H1 (cell line): ENCODE measurements at regions not wholly inside any gene's neighbourhood (a gene's known extent, or its start where the extent isn't known, plus 50 kb on each side); places are given as distances from the start of the nearest gene placed in this dataset.

Experiments
- CTCF ChIA-PET: fragments of 300-600 bp; sonication (Branson Sonifier 250); formaldehyde crosslinking; loops from one replicate; lab custom pipeline; 2021; ENCODE audit not compliant: partially characterized antibody; lab: Charles Lee
- POLR2A ChIA-PET: fragments of 300-600 bp; sonication (Branson Sonifier 250); formaldehyde crosslinking; loops from one replicate; lab custom pipeline; 2021; ENCODE audit warnings: inconsistent platforms; ENCODE audit not compliant: partially characterized antibody; lab: Charles Lee
- DNase-seq, 2 experiments: peaks; one replicate each; pipeline versions ENCODE4 v3.0.0 to v3.0.0-alpha.2; 2010 to 2022; ENCODE audit warnings: low spot score in 2 of 2, low read depth in 1 of 2, mixed read lengths in 1 of 2
- FAIRE-seq: peaks from 2 replicates; lab custom pipeline; 2011; peaks lifted over from hg19 to GRCh38; lab: Jason Lieb, UNC
- H2AFZ ChIP-seq: 2 replicates; pipeline ENCODE4 v1.8.1; 2012; ENCODE audit warnings: low read length, inconsistent platforms
- H2AK5ac ChIP-seq: 2 replicates; pipeline ENCODE4 v1.6.1; 2013; ENCODE audit warnings: low read depth, low read length
- H2BK120ac ChIP-seq: replicated peaks from 2 replicates; pipeline ENCODE3; 2013; ENCODE audit warnings: low read depth, low read length, inconsistent platforms
- H2BK12ac ChIP-seq: 2 replicates; pipeline ENCODE4 v1.6.1; 2013; ENCODE audit warnings: low read depth, low read length
- H2BK15ac ChIP-seq: 2 replicates; pipeline ENCODE4 v1.6.1; 2013; ENCODE audit warnings: low read length
- H2BK20ac ChIP-seq: 2 replicates; pipeline ENCODE4 v1.6.1; 2013; ENCODE audit warnings: low read length
- H2BK5ac ChIP-seq: 2 replicates; pipeline ENCODE4 v1.6.1; 2013; ENCODE audit warnings: low read depth, low read length
- H3K14ac ChIP-seq: 2 replicates; pipeline ENCODE4 v1.6.1; 2013; ENCODE audit warnings: inconsistent platforms; ENCODE audit not compliant: insufficient read length
- H3K18ac ChIP-seq: 2 replicates; pipeline ENCODE4 v1.6.1; 2013; ENCODE audit warnings: low read length; ENCODE audit errors: extremely low read depth
- H3K23ac ChIP-seq: 2 replicates; pipeline ENCODE4 v1.6.1; 2013; ENCODE audit warnings: inconsistent platforms; ENCODE audit not compliant: insufficient read length
- H3K23me2 ChIP-seq: 2 replicates; pipeline ENCODE4 v1.6.1; 2013; ENCODE audit warnings: low read depth, low read length
- H3K27ac ChIP-seq: 2 replicates; pipeline ENCODE4 v1.6.1; 2011; ENCODE audit warnings: low read depth, low read length, inconsistent platforms
- H3K27me3 ChIP-seq, 4 experiments: replicated peaks in 1 of 4; 1 replicate in 1 of 4; 2 replicates in 3 of 4; pipeline versions ENCODE4 v1.6.1 to v1.8.1; 2011 to 2013; ENCODE audit warnings: low read length in 3 of 4, mild to moderate bottlenecking in 3 of 4, inconsistent platforms in 2 of 4, mixed read lengths in 2 of 4, moderate library complexity in 1 of 4; ENCODE audit not compliant: control insufficient read depth in 3 of 4, insufficient read depth in 3 of 4; ENCODE audit errors: extremely low read depth in 1 of 4
- H3K36me3 ChIP-seq, 4 experiments: 2 replicates each; pipeline versions ENCODE4 v1.6.1 to v1.8.1; 2011 to 2013; ENCODE audit warnings: mild to moderate bottlenecking in 4 of 4, low read length in 3 of 4, moderate library complexity in 2 of 4, control low read depth in 1 of 4, inconsistent platforms in 1 of 4; ENCODE audit not compliant: insufficient read depth in 4 of 4, control insufficient read depth in 2 of 4
- H3K4ac ChIP-seq: replicated peaks from 2 replicates; pipeline ENCODE3; 2013; ENCODE audit warnings: low read length, low read depth, mixed read lengths, inconsistent platforms; ENCODE audit not compliant: insufficient read length
- H3K4me1 ChIP-seq, 4 experiments: replicated peaks in 1 of 4; 1 replicate in 1 of 4; 2 replicates in 3 of 4; pipeline versions ENCODE4 v1.6.1 to v1.8.1; 2011 to 2013; ENCODE audit warnings: low read length in 3 of 4, inconsistent platforms in 2 of 4, mixed read lengths in 1 of 4; ENCODE audit not compliant: insufficient read depth in 4 of 4, control insufficient read depth in 3 of 4
- H3K4me2 ChIP-seq, 2 experiments: 2 replicates each; pipeline versions ENCODE4 v1.6.1 to v1.8.1; 2011 to 2013; ENCODE audit warnings: low read depth in 2 of 2, low read length in 2 of 2, control low read depth in 1 of 2, inconsistent platforms in 1 of 2, mild to moderate bottlenecking in 1 of 2; ENCODE audit not compliant: insufficient read depth in 1 of 2
- H3K4me3 ChIP-seq, 4 experiments: fragments of 200-600, 300-600 bp in 1 of 4; sonication (generic), shearing (Covaris generic), sonication (Bioruptor Twin) in 1 of 4; 2 replicates each; pipeline versions ENCODE4 v1.5.1 to v1.8.1; 2011 to 2016; ENCODE audit warnings: low read length in 4 of 4, low read depth in 3 of 4, control low read depth in 2 of 4, inconsistent platforms in 2 of 4, mild to moderate bottlenecking in 2 of 4, mixed read lengths in 1 of 4, moderate library complexity in 1 of 4; ENCODE audit not compliant: insufficient read depth in 2 of 4; ENCODE audit errors: extremely low read depth in 1 of 4
- H3K56ac ChIP-seq: replicated peaks from 2 replicates; pipeline ENCODE3; 2013; ENCODE audit warnings: low read depth, mild to moderate bottlenecking, mixed read lengths, low read length, inconsistent platforms; ENCODE audit not compliant: insufficient read length
- H3K79me1 ChIP-seq: 2 replicates; pipeline ENCODE4 v1.6.1; 2013; ENCODE audit warnings: low read depth, low read length, control low read depth
- H3K79me2 ChIP-seq, 2 experiments: 2 replicates each; pipeline versions ENCODE4 v1.6.1 to v1.8.1; 2012 to 2013; ENCODE audit warnings: low read length in 2 of 2, mild to moderate bottlenecking in 2 of 2, inconsistent platforms in 1 of 2; ENCODE audit not compliant: insufficient read depth in 2 of 2, control insufficient read depth in 1 of 2
- H3K9ac ChIP-seq, 4 experiments: replicated peaks in 1 of 4; 1 replicate in 1 of 4; 2 replicates in 3 of 4; pipeline versions ENCODE4 v1.6.1 to v1.8.1; 2011 to 2013; ENCODE audit warnings: low read depth in 3 of 4, low read length in 3 of 4, control low read depth in 2 of 4, mild to moderate bottlenecking in 2 of 4, moderate library complexity in 2 of 4, inconsistent platforms in 1 of 4; ENCODE audit errors: extremely low read depth in 1 of 4
- H3K9me3 ChIP-seq, 2 experiments: 2 replicates each; pipeline versions ENCODE4 v1.6.1 to v1.8.1; 2012 to 2013; ENCODE audit warnings: mild to moderate bottlenecking in 2 of 2, moderate library complexity in 2 of 2, control low read depth in 1 of 2, inconsistent platforms in 1 of 2, low read depth in 1 of 2, low read length in 1 of 2, mixed read lengths in 1 of 2; ENCODE audit not compliant: insufficient read depth in 2 of 2
- H4K20me1 ChIP-seq, 2 experiments: replicated peaks in 1 of 2; 2 replicates each; pipeline versions ENCODE3 to v1.8.1; 2011 to 2013; ENCODE audit warnings: inconsistent platforms in 2 of 2, low read length in 2 of 2, mild to moderate bottlenecking in 1 of 2; ENCODE audit not compliant: insufficient read depth in 2 of 2, control insufficient read depth in 1 of 2
- H4K5ac ChIP-seq: 2 replicates; pipeline ENCODE4 v1.6.1; 2013; ENCODE audit warnings: low read length, low read depth, mixed read lengths, inconsistent platforms; ENCODE audit not compliant: insufficient read length
- H4K8ac ChIP-seq: 2 replicates; pipeline ENCODE4 v1.8.0; 2013; ENCODE audit warnings: mild to moderate bottlenecking, moderate library complexity, low read length, inconsistent platforms; ENCODE audit not compliant: insufficient read depth; ENCODE audit errors: extremely low read depth
- H4K91ac ChIP-seq: replicated peaks from 2 replicates; pipeline ENCODE3; 2013; ENCODE audit warnings: low read length, mixed read lengths, inconsistent platforms; ENCODE audit not compliant: insufficient read length
- BACH1 ChIP-seq: IDR thresholded peaks from 2 replicates; pipeline ENCODE4 v1.6.1; 2012; ENCODE audit warnings: low read length, improper control_type of control experiment
- CBX5 ChIP-seq: fragments of 300-800, 300-1000 bp; sonication (generic); IDR thresholded peaks from 2 replicates; pipeline ENCODE4 v1.7.1; 2016; ENCODE audit warnings: antibody characterized with exemption, low read length, low read depth
- CREB1 ChIP-seq: IDR thresholded peaks from 2 replicates; pipeline ENCODE4 v1.6.1; 2012; ENCODE audit warnings: inconsistent platforms
- EGR1 ChIP-seq: IDR thresholded peaks from 2 replicates; pipeline ENCODE4 v1.6.1; 2011; ENCODE audit warnings: low read depth, low read length, borderline replicate concordance
- JUN ChIP-seq: IDR thresholded peaks from 2 replicates; pipeline ENCODE4 v1.6.1; 2011; ENCODE audit warnings: low read depth, mild to moderate bottlenecking, improper control_type of control experiment, low read length
- KDM5A ChIP-seq: fragments of 200-600 bp; IDR thresholded peaks from 2 replicates; pipeline ENCODE4 v1.7.1; 2012; ENCODE audit warnings: mild to moderate bottlenecking, low read length, inconsistent platforms, mixed read lengths
- POU5F1 ChIP-seq: IDR thresholded peaks from 2 replicates; pipeline ENCODE4 v1.6.1; 2011; ENCODE audit warnings: low read depth, mild to moderate bottlenecking, low read length, moderate library complexity
- SIN3A ChIP-seq, 2 experiments: IDR thresholded peaks in 1 of 2; conservative IDR thresholded peaks in 1 of 2; 2 replicates each; pipeline ENCODE4 v1.6.1; 2011 to 2012; ENCODE audit warnings: low read length in 2 of 2, improper control_type of control experiment in 1 of 2, low read depth in 1 of 2, mild to moderate bottlenecking in 1 of 2
- SP1 ChIP-seq: IDR thresholded peaks from 2 replicates; pipeline ENCODE4 v1.6.1; 2011; ENCODE audit warnings: low read depth, low read length
- SP4 ChIP-seq: IDR thresholded peaks from 2 replicates; pipeline ENCODE4 v1.6.1; 2012; ENCODE audit warnings: low read length, inconsistent platforms
- TAF1 ChIP-seq: IDR thresholded peaks from 2 replicates; pipeline ENCODE4 v1.6.1; 2011; ENCODE audit warnings: mild to moderate bottlenecking, low read depth, low read length
- ZNF274 ChIP-seq: IDR thresholded peaks from 2 replicates; pipeline ENCODE4 v1.7.0; 2012; ENCODE audit warnings: low read length, borderline replicate concordance; ENCODE audit errors: extremely low read depth
- WGBS, 2 experiments: shearing (Covaris generic) in 1 of 2; methylation state at CpG; one replicate each; pipeline versions ENCODE4 v1.1.6 to v1.1.7; 2013 to 2015; ENCODE audit warnings: low lambda C conversion rate in 2 of 2, mixed read lengths in 2 of 2, inconsistent platforms in 1 of 2, low coverage in 1 of 2, missing lambda C conversion rate in 1 of 2; ENCODE audit not compliant: insufficient replicate concordance in 2 of 2, insufficient coverage in 1 of 2, insufficient read length in 1 of 2; ENCODE audit errors: extremely low coverage in 1 of 2, missing lambda C conversion rate in 1 of 2; 5-methylcytosine and 5-hydroxymethylcytosine counted together
- TF ChIP-seq, protein P1 (sequence below): IDR thresholded peaks from 2 replicates; pipeline ENCODE4 v1.6.1; 2012; ENCODE audit warnings: inconsistent platforms
- TF ChIP-seq, protein P2 (sequence below): IDR thresholded peaks from 2 replicates; pipeline ENCODE4 v1.6.1; 2012; ENCODE audit warnings: low read length, inconsistent platforms

DNA sequence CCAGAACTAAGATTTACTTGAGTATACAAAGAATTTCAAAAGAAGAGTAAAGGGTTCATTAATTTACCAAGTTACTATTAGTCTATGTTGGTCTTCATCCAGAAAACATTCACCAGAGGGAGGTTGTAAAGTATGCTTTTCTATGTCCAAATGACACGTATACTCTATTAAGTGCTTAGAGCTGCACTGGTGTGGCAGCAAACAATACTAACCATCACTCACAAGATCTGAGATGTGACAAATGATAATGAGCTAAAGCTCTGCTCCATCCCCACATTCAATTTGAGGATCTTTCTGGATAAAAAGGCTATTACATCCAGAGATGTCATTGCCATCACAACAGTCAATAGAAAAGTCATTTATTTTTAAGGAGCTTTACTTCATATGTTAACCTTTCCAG is 926.5 kb upstream of the KLHL29 start:
- no peak overlapping the region for H3K27ac ChIP-seq
- ChIA-PET CTCF (no interaction called here), POLR2A (no interaction called here)
- no peak overlapping the region for H3K9ac ChIP-seq
- no peak overlapping the region for H3K4me2 ChIP-seq
- H2BK120ac ChIP-seq = no peak overlapping the region
- 95% methylated on average over 1 of the region's 1 CpG; no CpG with 5 or more reads in 1 of the 2 experiments for WGBS, 2 experiments
- H4K5ac ChIP-seq = no peak overlapping the region
- no peak overlapping the region for H2BK5ac ChIP-seq
- no peaks in the 10 kb centered on the region for H4K20me1 ChIP-seq
- H3K79me1 ChIP-seq = no peaks in the 10 kb centered on the region
- FAIRE-seq (no peak), DNase-seq (no peak)
- no peak overlapping the region for H2BK12ac ChIP-seq
- no peak overlapping the region for H3K4me3 ChIP-seq
- H2AK5ac ChIP-seq = no peak overlapping the region
- H3K79me2 ChIP-seq = no peaks in the 10 kb centered on the region
- no peak overlapping the region for H4K91ac ChIP-seq
- no peaks in the 10 kb centered on the region for H3K27me3 ChIP-seq
- H2BK15ac ChIP-seq = no peak overlapping the region
- H3K9me3 ChIP-seq = no peaks in the 10 kb centered on the region
- no peaks in the 10 kb centered on the region for H3K23me2 ChIP-seq
- no peak overlapping the region for H4K8ac ChIP-seq
- H3K14ac ChIP-seq = no peak overlapping the region
- H3K23ac ChIP-seq = no peak overlapping the region
- H2BK20ac ChIP-seq = no peak overlapping the region
- no peak overlapping the region for H3K56ac ChIP-seq
- H3K36me3 ChIP-seq = no peaks in the 10 kb centered on the region
- no peak overlapping the region for H3K18ac ChIP-seq
- peaks cover 0 to 6% (median 4%) of the 10 kb centered on the region in 4 experiments; a peak in 4 of 7 replicates for H3K4me1 ChIP-seq
- no peak overlapping the region for H2AFZ ChIP-seq
- H3K4ac ChIP-seq = no peak overlapping the region
- TF ChIP-seq JUN (no peak), SP4 (no peak), BACH1 (no peak), ZNF274 (no peak), EGR1 (no peak), CREB1 (no peak), CBX5 (no peak), POU5F1 (no peak), KDM5A (no peak), SP1 (no peak), TAF1 (no peak), SIN3A (conservative IDR thresholded peaks at IDR 0.05 in 1 of 2, IDR thresholded peaks at IDR 0.05 in 1 of 2; ENCODE audit: low read depth in 1 of 2, low read length in 2 of 2) (no peak)
- TF ChIP-seq, protein P1, sequence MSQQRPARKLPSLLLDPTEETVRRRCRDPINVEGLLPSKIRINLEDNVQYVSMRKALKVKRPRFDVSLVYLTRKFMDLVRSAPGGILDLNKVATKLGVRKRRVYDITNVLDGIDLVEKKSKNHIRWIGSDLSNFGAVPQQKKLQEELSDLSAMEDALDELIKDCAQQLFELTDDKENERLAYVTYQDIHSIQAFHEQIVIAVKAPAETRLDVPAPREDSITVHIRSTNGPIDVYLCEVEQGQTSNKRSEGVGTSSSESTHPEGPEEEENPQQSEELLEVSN = no peak
- TF ChIP-seq, protein P2, sequence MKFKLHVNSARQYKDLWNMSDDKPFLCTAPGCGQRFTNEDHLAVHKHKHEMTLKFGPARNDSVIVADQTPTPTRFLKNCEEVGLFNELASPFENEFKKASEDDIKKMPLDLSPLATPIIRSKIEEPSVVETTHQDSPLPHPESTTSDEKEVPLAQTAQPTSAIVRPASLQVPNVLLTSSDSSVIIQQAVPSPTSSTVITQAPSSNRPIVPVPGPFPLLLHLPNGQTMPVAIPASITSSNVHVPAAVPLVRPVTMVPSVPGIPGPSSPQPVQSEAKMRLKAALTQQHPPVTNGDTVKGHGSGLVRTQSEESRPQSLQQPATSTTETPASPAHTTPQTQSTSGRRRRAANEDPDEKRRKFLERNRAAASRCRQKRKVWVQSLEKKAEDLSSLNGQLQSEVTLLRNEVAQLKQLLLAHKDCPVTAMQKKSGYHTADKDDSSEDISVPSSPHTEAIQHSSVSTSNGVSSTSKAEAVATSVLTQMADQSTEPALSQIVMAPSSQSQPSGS = no peak
